CD4-positive, alpha-beta T cell treated with Interleukin-17A for 1 hour (primary cell): ENCODE measurements at regions not wholly inside any gene's neighbourhood (a gene's known extent, or its start where the extent isn't known, plus 50 kb on each side); places are given as distances from the start of the nearest gene placed in this dataset.
"Not testable (repeated sequence)": the region's sequence is repeated elsewhere in the genome, so short reads cannot be mapped to it uniquely, and the experiment has no call there.

Experiments
- DNase-seq: peaks from one replicate; pipeline ENCODE4 v3.0.0-alpha.2; 2020

DNA sequence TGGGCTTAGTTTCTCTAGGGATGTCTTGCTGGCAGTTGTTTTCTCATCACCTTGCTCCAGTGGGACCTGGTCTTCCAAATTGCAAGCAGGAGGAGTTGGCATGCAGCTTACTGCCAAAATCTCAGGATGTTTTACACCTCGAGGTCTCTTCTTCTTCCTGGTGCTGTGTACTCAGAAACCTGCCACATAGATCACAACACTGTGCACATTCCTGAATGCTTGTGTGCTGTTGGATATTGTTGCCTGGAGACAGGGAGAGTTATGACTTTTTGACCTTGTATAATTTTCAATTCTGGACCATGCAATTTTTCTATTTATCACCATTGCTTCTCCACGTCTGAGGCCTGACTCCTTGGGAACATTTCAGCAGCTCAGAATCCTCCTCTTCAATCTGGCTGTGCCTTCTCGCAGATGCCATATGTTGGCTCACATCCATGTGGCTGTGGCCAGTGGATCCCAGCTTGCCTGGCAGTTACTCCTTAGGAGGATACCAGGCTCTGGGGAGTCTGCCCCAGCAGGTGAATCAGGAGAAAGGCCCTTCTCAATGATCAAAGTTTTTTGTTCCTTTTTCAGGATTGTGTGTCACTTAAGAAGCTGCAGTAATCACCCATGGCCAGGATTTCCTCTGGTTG, 489.3 kb downstream of the TSN start:
- no peak for DNase-seq

DNA sequence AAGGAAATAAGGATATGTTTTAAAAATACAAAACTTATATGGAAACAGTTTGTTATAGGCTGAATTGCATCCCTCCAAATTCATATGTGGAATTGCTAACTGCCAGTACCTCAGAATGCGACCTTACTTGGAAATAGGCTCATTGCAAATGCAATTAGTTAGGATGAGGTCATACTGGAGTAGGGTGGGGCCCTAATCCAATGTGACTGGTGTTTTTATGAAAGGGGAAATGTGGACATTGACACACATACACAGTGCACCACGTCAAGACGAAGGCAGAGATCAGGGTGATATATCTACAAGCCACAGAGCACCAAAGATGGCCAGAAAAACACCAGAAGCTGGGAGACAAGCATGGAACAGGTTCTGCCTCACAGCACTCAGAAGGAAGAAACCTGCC, 494.2 kb downstream of the TSN start:
- DNase-seq = no peak

DNA sequence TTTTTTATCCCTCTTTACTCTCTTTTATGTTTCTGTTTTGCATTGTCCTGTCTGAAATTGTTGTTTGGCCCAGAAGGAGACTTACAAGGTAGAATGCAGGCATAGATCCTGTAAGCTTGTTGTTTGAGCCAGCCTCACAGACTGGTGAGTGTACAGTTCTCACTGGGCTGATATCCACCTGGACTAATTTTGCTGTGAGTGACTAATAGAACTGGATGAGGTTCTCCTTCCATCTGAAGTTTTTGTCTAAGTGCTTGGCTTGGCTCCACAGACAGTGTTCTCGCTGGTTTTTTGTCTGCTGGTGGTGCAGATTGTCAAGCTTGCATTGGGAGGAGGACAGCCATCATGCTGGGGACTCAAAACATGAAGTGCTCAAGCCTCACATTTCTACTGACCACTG, 495.7 kb downstream of the TSN start:
- no peak for DNase-seq

DNA sequence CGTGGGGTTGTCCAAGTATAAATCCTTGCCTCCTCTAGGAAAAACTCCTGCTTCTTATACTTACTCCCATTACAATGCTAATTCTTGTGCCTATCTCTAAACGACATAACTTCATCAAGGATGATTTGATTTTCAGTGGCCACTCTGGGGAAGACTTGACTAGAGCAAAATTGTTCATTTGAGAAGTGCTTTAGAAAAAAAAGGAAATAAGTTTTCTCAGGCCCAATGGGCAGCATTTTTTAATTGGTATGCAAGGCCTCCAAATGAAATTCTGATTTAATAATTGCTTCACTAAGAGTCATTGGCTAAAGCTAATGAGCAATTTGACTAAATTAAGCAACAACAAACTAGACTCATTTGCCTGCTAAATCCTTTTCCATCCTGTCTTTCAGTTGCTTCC, 496.1 kb downstream of the TSN start:
- no peak for DNase-seq

DNA sequence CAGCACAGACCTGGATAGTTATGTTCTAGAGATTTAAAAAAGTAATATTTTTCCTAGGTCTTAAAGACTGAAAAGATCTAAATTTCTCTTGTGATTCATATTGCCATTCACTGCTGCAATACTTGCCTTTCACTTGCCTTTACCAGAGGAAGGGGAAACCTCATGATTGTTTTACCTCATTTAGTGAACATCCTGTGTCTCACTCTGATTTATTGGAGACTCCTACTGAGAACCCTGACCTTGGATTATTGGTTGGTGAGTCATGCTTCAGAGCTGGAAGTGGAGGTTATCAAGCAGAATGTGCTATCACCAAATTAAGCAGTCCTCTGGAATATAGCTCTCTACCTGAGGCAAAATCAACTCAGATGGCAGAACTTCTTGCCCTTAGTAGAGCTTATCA, 500.5 kb downstream of the TSN start:
- no peak for DNase-seq

DNA sequence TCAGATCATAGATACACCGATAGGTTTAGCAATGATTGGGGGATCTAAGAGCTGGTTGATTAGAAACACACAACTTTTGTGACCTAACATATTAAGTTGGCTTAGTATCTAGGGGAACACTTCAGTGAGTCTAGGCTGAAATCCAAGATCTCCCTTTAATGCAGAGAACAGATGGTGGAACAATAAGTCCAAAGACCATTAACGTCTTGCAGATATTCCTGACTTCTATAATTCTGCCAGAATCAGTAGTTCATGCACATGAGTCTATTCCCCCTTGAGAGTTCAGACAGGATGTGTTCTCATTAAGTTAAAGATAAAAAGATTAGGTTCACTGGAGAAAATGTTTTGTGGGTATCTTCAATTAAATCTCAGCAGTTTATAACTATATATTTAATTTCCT, 506.5 kb downstream of the TSN start:
- no peak for DNase-seq

DNA sequence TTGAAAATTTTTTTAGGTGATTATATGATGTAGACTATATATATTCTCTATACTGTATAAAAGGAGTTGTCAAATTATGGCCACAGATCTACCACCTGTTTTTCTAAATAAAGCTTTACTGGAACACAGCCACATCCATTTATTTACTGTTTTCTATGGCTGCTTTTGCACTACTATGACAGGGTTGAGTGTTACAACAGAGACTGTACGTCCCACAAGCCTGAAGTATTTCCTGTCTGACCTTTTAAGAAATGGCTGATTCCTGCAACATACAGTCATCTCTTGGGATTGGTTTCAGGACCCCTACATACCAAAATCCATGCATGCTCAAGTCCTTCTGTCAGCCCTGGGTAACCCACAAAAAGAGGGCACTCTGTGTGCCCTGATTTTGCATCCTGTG, 508.3 kb downstream of the TSN start:
- DNase-seq = no peak

DNA sequence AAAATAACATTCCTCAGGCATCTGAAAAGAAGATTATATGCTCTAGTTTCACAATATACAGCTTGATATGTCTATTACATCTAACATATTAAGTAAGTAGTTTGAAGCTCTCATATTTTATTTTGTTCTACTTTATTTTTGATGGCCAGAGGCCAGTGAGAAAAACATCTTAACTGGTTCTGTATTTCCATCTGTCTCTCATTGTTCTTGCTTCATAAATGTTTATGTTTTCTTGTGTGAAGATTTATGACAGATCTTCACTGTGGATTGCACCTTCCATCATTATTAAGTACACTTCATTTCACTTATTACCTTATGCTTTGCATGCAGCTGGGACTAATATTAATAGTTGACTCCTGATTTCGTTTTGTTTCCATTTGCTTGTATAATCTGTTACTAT, 511.2 kb downstream of the TSN start:
- DNase-seq = no peak

DNA sequence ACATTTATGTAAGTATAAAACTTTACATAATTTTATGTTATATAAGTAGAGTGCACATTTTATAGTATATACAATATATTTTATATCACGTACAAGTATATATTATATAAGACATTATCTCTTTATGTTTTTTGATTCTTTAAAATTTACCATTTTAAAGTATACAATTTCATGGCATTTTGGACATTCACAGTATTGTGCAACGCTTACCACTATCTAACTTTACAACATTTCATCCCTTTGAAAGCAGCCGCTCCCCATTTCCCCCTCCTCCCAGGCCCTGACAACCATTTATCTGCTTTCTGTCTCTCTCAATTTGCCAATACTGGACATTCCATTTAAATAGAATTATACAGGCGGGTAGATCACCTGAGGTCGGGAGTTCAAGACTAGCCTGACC, 512.5 kb downstream of the TSN start:
- DNase-seq = no peak

DNA sequence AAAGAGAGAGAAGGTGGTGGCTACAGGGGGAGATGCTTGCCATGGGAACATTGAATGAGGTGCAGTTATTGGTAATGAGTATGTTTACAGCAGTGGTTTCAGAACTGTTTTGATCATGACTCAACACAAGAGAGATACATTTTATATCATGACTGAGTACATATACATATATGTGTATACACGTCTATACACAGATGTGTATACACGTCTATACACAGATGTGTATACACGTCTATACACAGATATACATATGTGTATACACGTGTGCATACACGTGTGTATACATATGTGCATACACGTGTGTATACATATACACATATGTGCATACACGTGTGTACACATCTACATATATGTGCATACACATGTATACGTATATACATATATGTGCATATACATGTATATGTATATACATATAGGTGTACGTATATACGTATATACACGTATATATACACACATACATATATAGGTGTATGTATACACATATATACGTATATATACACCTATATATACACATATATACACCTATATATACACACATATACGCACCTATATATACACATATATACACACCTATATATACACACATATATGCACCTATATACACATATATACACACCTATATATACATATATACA, 518.5 kb downstream of the TSN start:
- DNase-seq = no peak

DNA sequence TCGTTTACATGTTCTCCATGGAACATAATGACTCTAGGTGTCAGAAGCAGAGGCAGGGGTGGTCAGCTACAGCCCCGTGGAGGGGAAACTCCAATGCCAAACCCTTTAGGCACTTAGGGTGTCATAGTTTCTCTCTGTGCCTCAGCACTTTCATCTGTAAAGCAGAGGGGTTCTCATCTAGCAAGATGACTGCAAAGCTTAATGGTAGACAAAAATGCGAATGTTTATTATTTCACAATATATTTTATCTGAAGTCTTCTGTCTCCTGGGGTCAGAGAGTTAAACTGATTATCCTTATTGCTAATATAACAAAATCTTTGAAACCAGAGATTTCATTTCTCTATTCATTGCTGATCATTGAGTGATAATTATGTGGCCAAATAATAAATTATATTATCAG, 522.5 kb downstream of the TSN start:
- no peak for DNase-seq

DNA sequence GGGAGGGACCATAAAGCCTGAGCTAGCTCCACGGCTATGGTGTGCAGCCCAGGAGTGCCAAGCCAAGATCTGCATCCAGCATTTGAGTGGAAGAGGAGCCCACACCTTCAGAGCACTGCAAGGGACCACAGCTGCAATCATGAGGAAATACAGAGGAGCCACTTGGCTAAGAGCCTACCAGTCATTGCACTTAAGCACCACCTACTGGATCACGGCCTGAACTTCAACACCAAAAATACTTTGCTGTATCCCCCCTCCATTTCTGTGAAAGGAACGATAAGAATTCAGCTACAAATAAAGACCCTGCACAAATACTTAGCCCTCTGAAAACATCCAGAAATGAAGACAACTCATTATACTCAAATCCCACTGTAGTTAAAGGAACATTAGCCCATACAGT, 545.3 kb downstream of the TSN start:
- no peak for DNase-seq

DNA sequence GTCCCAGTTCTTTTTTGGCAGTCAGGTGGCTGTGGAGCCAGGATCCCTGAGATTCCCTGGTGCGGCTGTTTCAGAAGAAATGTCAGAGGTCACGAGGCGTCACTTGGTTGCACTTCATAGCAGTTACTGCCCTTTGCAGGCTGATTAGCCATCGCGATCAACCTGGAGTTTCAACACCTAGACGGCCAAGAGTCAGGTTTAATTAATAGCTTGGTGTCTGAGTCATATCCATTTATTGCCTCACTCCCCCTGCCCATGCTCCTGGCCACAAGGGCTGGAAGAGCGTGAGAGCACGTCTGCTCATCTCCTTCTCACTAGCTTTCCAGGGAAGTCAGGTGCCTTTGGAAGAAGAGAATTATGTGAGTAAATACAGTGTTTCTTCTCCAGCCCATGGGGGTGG, 552.3 kb downstream of the TSN start:
- DNase-seq = no peak

DNA sequence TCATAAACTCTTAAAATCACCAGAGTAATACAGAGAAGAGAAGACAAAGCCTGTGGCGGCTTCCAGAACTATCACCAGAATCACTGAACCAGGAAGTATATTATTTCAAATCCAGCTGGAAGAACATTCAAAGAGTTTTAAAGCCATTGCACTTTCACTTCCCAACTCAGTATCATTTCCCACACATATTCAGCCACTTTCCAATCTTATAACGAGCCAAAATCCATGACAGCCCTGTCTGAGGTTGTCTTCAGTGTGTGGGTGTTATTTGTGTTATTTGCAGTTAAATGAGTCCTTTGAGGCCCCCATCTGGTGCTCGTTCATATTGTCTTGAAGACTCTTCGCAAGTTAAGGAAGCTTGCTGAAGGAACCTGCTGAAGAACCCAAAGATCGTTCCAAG, 559.9 kb downstream of the TSN start:
- no peak for DNase-seq

DNA sequence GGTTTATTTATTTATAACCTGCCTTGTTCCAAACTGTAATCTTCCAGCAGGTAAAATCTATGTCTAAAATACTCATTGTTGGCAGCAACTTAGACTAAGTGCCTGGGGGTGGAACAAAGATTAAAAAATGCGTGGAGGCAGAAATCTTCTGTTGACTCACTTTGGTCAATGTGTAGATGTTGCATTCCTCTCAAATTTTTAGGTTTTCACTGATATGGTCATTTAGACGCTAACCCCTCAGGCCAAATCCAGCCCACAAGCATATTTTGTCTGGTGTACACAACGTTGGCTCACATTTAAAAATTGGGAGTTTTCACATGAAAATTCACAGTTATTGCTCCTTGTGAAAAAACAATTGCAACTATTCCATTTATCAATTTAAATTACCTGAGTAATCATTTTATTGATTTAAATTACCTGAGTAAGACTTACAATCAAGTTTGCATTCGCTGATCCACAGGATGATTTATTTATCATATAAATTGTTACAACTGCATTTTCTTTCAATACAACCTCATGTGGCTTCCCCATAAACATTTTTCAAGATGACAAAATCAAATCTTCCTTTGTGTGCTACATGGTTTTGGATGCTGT, 564.2 kb downstream of the TSN start:
- no peak for DNase-seq

DNA sequence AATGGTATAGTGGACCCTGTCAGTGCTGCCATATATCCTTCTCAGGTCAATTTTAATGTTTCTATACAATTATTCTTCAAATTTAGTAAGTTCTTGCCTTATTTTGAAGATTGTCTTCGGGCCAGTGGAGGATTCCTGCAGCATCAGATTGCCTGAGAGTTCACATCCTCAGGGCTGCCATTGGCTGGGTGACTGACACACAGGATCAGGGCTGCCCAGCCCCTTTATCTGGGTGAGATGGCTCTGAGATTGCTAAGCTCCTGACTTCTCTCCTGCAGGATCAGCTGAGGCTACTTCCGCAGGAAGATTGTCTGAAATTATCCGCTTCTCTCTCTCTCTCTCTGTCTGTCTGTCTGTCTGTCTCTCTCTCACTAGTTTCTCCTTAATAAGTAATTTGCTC, 567.4 kb downstream of the TSN start:
- DNase-seq = no peak

DNA sequence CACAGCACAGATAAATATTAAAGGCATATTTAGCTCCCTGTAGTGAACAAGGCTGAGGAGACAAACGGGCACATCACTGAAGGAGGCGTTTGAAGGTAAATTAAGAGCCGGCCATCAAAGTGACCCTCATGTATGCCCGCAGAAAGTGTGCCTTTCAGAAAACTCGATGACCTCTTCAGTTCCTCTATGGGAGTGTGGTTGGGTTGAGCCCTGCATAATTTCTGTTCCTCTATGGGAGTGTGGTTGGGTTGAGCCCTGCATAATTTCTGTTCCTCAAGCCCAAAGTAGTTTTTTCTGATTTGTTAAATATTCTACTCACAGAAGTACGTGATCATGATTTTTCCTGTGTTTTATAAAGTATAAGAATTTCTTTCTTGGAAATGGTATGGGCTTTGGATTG, 568.5 kb downstream of the TSN start:
- peak; percentile 1 for DNase-seq

DNA sequence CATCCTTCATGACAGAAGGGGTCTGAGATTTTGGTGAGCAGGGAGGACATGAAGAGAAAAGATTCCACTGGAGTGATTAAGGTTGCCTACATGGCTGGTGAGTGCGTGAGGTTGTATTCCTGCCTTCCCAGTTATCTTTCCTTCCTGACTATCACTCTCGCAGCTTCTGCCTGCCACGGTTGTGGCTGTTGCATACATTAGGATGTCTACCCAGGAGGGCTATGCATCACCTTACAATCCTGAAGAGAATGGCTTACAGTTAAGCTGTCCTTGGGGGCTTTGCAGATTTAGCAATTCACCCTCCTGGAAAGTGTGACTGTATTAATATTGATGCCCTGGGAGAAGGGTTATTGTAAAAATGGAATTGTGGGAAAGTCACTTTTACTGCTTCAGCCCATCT, 571.0 kb downstream of the TSN start:
- DNase-seq = no peak

DNA sequence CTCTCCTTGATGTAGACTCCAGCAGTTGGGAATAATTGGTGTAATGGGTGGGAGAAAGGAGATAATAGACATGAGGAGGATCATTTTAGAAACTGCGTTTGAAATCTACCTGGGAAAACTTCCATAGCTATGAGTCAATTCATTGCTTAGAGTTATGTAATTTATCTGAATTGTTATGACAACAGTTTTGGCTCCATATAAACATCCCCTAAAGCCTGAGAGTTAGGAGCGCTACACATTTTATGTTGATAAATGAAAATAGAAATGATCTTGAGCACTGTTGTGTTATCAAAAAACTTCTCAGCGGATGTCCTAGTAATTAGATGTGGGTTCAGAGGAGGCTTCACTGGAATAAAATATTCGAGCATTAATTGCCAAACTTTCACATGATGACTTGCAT, 573.4 kb downstream of the TSN start:
- no peak for DNase-seq

DNA sequence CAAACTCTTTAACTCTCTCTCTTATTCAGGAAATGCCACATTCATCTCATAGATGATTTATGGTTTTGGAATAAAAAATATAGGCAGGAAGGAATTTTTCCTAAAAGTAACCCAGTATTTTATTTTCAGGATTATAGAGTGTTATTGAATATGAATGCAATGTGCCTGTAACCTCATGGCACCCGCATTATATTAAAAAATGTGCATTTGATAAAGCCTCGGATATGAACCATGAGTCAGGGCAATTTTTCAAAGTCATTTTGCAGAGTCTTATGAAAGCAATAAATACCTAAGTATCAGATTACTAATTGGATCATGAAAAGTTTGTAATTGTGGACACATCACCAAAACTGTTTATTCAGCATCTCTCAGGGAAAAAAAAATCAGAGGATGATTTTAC, 573.8 kb downstream of the TSN start:
- DNase-seq = no peak

DNA sequence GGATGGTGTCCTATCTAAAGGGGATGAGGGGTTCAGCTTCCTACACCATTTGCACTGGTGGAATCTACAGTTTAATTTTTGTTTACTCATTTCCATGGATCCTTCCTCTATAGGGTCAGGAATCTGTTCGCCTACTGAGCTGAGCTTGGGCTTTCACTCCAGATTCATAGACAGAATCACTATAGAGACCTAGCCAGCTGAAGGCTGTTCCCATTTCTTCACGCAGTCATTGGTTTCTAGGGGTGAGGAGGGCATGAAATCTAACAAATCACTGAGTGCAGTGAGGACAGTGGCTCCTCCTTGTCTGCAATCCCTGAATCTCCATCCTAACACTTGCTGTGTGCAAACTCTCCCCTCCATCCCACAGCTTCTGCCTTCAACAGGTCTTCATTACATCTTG, 578.5 kb downstream of the TSN start:
- no peak for DNase-seq

DNA sequence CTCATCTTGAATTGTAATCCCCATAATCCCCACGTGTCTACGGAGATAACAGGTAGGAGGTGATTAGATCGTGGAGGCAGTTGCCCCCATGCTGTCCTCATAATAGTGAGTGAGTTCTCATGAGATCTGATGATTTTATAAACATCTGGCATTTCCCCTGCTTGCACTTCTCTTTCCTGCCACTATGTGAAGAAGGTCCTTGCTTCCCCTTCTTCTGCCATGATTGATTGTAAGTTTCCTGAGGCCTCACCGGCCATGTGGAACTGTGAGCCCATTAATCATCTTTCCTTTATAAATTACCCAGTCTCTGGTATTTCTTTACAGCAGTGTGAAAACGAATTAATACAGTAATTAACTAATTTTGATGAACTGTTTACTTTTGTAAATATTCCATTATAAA, 582.5 kb downstream of the TSN start:
- no peak for DNase-seq

DNA sequence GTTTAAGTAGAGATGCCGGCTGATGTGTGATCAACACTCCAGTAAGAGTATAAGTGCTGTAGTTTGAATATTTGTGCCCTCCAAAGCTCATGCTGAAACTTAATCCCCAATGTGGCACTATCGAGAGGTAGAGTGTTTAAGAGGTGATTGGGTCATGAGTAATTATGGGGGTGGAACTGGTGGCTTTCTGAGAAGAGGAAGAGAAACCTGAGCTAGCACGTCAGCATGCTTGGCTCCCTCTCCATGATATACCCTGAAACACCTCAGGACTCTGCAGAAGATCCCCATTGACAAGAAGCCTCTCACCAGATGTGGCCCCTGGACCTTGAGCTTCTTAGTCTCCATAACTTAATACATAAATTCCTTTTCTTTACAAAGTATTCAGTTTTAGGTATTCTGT, 584.8 kb downstream of the TSN start:
- DNase-seq = no peak

DNA sequence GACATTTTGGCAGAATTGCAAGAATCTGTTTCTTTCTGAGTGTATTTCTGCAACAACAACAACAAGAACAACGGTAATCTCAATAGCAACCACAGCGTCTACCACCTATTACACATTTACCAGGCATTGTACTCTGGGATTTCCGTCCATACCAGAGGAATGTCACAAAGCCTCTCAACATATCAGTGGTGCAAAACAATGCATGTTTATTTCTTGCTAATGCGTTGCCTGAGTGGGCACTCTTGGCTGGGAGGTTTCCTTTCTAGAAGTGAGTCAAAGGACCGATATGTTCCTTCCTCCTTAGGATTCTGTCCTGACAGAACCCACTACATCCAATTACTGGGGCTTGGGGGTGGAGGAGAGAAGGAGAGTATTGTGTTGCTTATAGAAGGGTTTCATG, 585.6 kb downstream of the TSN start:
- no peak for DNase-seq

DNA sequence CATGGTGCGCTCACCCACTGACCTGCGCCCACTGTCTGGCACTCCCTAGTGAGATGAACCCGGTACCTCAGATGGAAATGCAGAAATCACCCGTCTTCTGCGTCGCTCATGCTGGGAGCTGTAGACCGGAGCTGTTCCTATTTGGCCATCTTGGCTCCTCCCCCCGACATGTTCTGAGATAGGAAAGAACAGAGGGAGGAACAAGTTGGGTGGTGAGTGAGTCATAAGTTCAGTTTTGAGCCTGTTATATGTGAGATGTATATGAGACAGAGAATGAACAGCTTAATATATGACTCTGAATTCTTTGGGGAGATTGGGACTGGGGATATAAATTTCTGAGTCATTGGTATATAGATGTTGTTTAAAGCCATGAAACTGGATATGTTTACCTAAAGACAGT, 596.7 kb downstream of the TSN start:
- not testable (repeated sequence) for DNase-seq
